Transverse colon (tissue), 3 donors: ENCODE measurements at regions not wholly inside any gene's neighbourhood (a gene's known extent, or its start where the extent isn't known, plus 50 kb on each side); places are given as distances from the start of the nearest gene placed in this dataset.

Experiments
- CTCF ChIP-seq, 5 experiments: fragments of 200-600 bp in 3 of 5; fragments of 450-650 bp in 2 of 5; sonication (generic) in 3 of 5; IDR thresholded peaks; 1 replicate in 2 of 5; 2 replicates in 3 of 5; pipeline ENCODE4 v1.5.1; 2016 to 2017; ENCODE audit warnings: antibody characterized with exemption in 5 of 5, inconsistent platforms in 3 of 5, mild to moderate bottlenecking in 2 of 5, moderate library complexity in 1 of 5
- EP300 ChIP-seq: sonication (generic); formaldehyde crosslinking; IDR thresholded peaks from one replicate; pipeline ENCODE4 v1.6.1; 2017; ENCODE audit warnings: antibody characterized with exemption, low read depth
- POLR2A ChIP-seq: fragments of 450-650 bp; IDR thresholded peaks from one replicate; pipeline ENCODE4 v1.6.1; 2016; ENCODE audit warnings: antibody characterized with exemption, mild to moderate bottlenecking, moderate library complexity

DNA sequence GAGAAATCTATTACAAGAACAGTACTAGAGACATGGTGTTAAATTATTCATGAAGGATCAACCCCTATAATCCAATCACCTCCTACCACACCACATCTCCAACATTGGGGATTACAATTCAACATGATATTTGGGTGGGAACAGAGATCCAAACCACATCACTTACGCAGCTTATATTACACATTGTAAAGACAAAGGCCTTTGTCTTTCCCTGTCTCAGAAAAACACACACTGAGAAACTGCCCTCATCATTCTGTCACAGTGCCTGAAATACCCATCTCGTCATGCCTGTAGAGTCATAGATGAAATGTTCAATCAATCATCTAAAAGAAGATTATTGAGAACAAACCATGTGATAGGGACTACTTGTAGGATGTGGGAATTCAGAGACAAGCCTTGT is 558.8 kb upstream of the GRIA3 start:
- TF ChIP-seq EP300 (no peak), CTCF (IDR thresholded peaks at IDR 0.05) (no peak), POLR2A (no peak)
